ENCODE measurements at regions not wholly inside any gene's neighbourhood (a gene's known extent, or its start where the extent isn't known, plus 50 kb on each side); places are given as distances from the start of the nearest gene placed in this dataset.

- H3K9me3 ChIP-seq (ENCODE audit: control insufficient read depth in 2 of 2, insufficient read depth in 1 of 2, low read depth in 1 of 2, low read length in 1 of 2) = no peaks in the 10 kb centered on the region
- no peaks in the 10 kb centered on the region for H3K27me3 ChIP-seq (ENCODE audit: control insufficient read depth in 3 of 3, insufficient read depth in 3 of 3, low read length in 3 of 3)
- no peak overlapping the region for H3K4me3 ChIP-seq (ENCODE audit: low read depth in 1 of 3, low read length in 3 of 3)
- no peak for FAIRE-seq
- WGBS, 3 donors = 72 to 82% (median 81%) methylated on average over 1 of the region's 1 CpG
- H3K27ac ChIP-seq (ENCODE audit: low read depth in 1 of 3, low read length in 2 of 3) = no peak overlapping the region
- no peak for DNase-seq
- no peaks in the 10 kb centered on the region for H3K36me3 ChIP-seq (ENCODE audit: control insufficient read depth in 3 of 3, insufficient read depth in 2 of 3, low read depth in 1 of 3, low read length in 3 of 3)
- no peaks in the 10 kb centered on the region for H3K4me1 ChIP-seq (ENCODE audit: control insufficient read depth in 3 of 3, insufficient read depth in 2 of 3, low read depth in 1 of 3, low read length in 2 of 3)
These were observed 656.3 kb downstream of the ANXA1 start for GRCh38 chr9:73807952-73808351.

- Histone ChIP-seq H3K4me3 (ENCODE audit: low read depth in 1 of 3, low read length in 3 of 3) (no peak overlapping the region), H3K9me3 (ENCODE audit: control insufficient read depth in 2 of 2, insufficient read depth in 1 of 2, low read depth in 1 of 2, low read length in 1 of 2) (no peaks in the 10 kb centered on the region), H3K36me3 (ENCODE audit: control insufficient read depth in 3 of 3, insufficient read depth in 2 of 3, low read depth in 1 of 3, low read length in 3 of 3) (no peaks in the 10 kb centered on the region), H3K4me1 (ENCODE audit: control insufficient read depth in 3 of 3, insufficient read depth in 2 of 3, low read depth in 1 of 3, low read length in 2 of 3) (no peaks in the 10 kb centered on the region), H3K27me3 (ENCODE audit: control insufficient read depth in 3 of 3, insufficient read depth in 3 of 3, low read length in 3 of 3) (no peaks in the 10 kb centered on the region), H3K27ac (ENCODE audit: low read depth in 1 of 3, low read length in 2 of 3) (no peak overlapping the region)
- FAIRE-seq (no peak), DNase-seq (no peak)
- 50 to 59% (median 51%) methylated on average over 3 of the region's 3 CpGs for WGBS, 3 donors
These were observed 659.0 kb downstream of the ANXA1 start for GRCh38 chr9:73810585-73811215.

DNA sequence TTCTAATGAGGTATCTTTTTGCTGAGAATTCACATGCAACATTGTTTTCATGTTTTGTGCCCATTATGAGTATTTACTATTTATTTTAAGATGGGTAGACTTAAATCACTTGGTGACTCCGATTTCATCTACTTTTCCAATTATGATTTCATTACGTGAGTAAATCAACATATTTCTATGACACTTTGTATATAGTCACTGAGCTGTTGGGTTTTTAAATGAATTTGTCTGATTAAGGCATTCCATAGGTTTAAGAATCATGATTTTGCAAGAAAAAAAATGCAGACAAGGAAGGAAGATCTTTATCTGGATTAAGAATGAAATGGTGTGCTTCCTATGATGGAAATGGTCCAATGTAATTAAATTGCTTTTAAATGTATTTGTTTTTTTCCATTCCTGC lies 661.9 kb downstream of the ANXA1 start:
- H3K27ac ChIP-seq (ENCODE audit: low read depth in 1 of 3, low read length in 2 of 3) = no peak overlapping the region
- no peaks in the 10 kb centered on the region for H3K4me1 ChIP-seq (ENCODE audit: control insufficient read depth in 3 of 3, insufficient read depth in 2 of 3, low read depth in 1 of 3, low read length in 2 of 3)
- H3K9me3 ChIP-seq (ENCODE audit: control insufficient read depth in 2 of 2, insufficient read depth in 1 of 2, low read depth in 1 of 2, low read length in 1 of 2) = no peaks in the 10 kb centered on the region
- H3K4me3 ChIP-seq (ENCODE audit: low read depth in 1 of 3, low read length in 3 of 3) = no peak overlapping the region
- no peaks in the 10 kb centered on the region for H3K36me3 ChIP-seq (ENCODE audit: control insufficient read depth in 3 of 3, insufficient read depth in 2 of 3, low read depth in 1 of 3, low read length in 3 of 3)
- H3K27me3 ChIP-seq (ENCODE audit: control insufficient read depth in 3 of 3, insufficient read depth in 3 of 3, low read length in 3 of 3) = no peaks in the 10 kb centered on the region
- 82 to 84% (median 83%) methylated on average over 2 of the region's 2 CpGs for WGBS, 3 donors
- FAIRE-seq = no peak
- DNase-seq = no peak

DNA sequence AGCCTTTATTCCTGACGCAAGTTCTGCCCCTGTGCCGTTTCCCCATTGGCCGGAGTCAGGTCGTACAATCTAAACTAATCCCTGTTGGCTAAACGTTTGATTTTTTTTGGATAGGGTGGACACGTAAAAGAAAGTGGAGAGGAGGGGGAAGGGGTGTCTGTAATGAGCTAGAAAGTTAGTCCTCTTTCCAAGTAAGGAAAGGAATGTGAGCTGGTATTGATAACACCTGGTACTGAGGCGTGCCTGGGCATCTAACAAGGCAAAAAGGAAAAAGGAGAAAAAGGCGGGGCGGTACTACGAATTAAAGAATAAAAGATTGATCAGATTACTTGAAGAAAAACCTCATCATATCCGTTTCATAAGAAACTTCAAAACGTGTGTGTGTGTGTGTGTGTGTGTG lies 665.2 kb downstream of the ANXA1 start:
- no peak overlapping the region for H3K27ac ChIP-seq (ENCODE audit: low read depth in 1 of 3, low read length in 2 of 3)
- 60 to 68% (median 63%) methylated on average over 12 of the region's 12 CpGs for WGBS, 3 donors
- FAIRE-seq = no peak

DNA sequence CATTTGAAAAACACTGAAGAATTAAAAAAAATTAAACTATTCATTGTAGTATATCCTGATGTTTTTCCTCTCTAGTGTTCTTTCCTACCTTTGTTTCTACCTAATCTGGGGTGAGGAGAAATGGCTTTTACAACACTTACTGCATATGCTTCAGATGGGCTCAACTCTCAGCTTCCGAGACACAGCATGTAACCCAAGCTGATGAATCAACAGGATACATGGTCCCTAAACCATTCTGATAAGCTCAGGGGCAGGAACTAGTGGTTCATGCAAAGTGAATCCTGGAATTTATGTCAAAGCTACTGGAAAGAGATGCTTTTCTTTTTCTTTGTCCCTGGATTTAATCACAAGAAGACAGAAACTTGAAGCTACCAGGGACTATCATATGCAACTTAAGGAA lies 672.5 kb upstream of the RORB start:
- Histone ChIP-seq H3K9me3 (ENCODE audit: control insufficient read depth in 2 of 2, insufficient read depth in 1 of 2, low read depth in 1 of 2, low read length in 1 of 2) (no peaks in the 10 kb centered on the region), H3K4me1 (ENCODE audit: control insufficient read depth in 3 of 3, insufficient read depth in 2 of 3, low read depth in 1 of 3, low read length in 2 of 3) (no peaks in the 10 kb centered on the region), H3K4me3 (ENCODE audit: low read depth in 1 of 3, low read length in 3 of 3) (no peak overlapping the region), H3K27ac (ENCODE audit: low read depth in 1 of 3, low read length in 2 of 3) (no peak overlapping the region), H3K27me3 (ENCODE audit: control insufficient read depth in 3 of 3, insufficient read depth in 3 of 3, low read length in 3 of 3) (no peaks in the 10 kb centered on the region), H3K36me3 (ENCODE audit: control insufficient read depth in 3 of 3, insufficient read depth in 2 of 3, low read depth in 1 of 3, low read length in 3 of 3) (no peaks in the 10 kb centered on the region)
- 63 to 68% (median 64%) methylated on average over 1 of the region's 1 CpG for WGBS, 3 donors
- DNase-seq = no peak
- no peak for FAIRE-seq

More for the DNA sequence above, 665.2 kb downstream of the ANXA1 start:
- H3K4me1 ChIP-seq (ENCODE audit: control insufficient read depth in 3 of 3, insufficient read depth in 2 of 3, low read depth in 1 of 3, low read length in 2 of 3) = no peaks in the 10 kb centered on the region
- H3K27me3 ChIP-seq (ENCODE audit: control insufficient read depth in 3 of 3, insufficient read depth in 3 of 3, low read length in 3 of 3) = no peaks in the 10 kb centered on the region
- H3K4me3 ChIP-seq (ENCODE audit: low read depth in 1 of 3, low read length in 3 of 3) = no peak overlapping the region
- DNase-seq = no peak
- H3K9me3 ChIP-seq (ENCODE audit: control insufficient read depth in 2 of 2, insufficient read depth in 1 of 2, low read depth in 1 of 2, low read length in 1 of 2) = no peaks in the 10 kb centered on the region
- H3K36me3 ChIP-seq (ENCODE audit: control insufficient read depth in 3 of 3, insufficient read depth in 2 of 3, low read depth in 1 of 3, low read length in 3 of 3) = no peaks in the 10 kb centered on the region

- H3K27ac ChIP-seq (ENCODE audit: low read depth in 1 of 3, low read length in 2 of 3) = no peak overlapping the region
- H3K27me3 ChIP-seq (ENCODE audit: control insufficient read depth in 3 of 3, insufficient read depth in 3 of 3, low read length in 3 of 3) = peaks cover 0 to under 1% (median 0%) of the 10 kb centered on the region in 3 donors
- H3K4me1 ChIP-seq (ENCODE audit: control insufficient read depth in 3 of 3, insufficient read depth in 2 of 3, low read depth in 1 of 3, low read length in 2 of 3) = no peaks in the 10 kb centered on the region
- FAIRE-seq = no peak
- H3K36me3 ChIP-seq (ENCODE audit: control insufficient read depth in 3 of 3, insufficient read depth in 2 of 3, low read depth in 1 of 3, low read length in 3 of 3) = no peaks in the 10 kb centered on the region
- no peaks in the 10 kb centered on the region for H3K9me3 ChIP-seq (ENCODE audit: control insufficient read depth in 2 of 2, insufficient read depth in 1 of 2, low read depth in 1 of 2, low read length in 1 of 2)
- DNase-seq = no peak
- H3K4me3 ChIP-seq (ENCODE audit: low read depth in 1 of 3, low read length in 3 of 3) = no peak overlapping the region
These were observed 658.3 kb upstream of the RORB start for GRCh38 chr9:73838871-73839270.

GRCh38 chr9:73839471-73839870 lies 657.7 kb upstream of the RORB start:
- FAIRE-seq = no peak
- no peaks in the 10 kb centered on the region for H3K9me3 ChIP-seq (ENCODE audit: control insufficient read depth in 2 of 2, insufficient read depth in 1 of 2, low read depth in 1 of 2, low read length in 1 of 2)
- no peak overlapping the region for H3K4me3 ChIP-seq (ENCODE audit: low read depth in 1 of 3, low read length in 3 of 3)
- 47 to 74% (median 57%) methylated on average over 2 of the region's 2 CpGs for whole genome bisulfite sequencing, 3 donors
- DNase-seq = no peak
- peaks cover 0 to 2% (median 0%) of the 10 kb centered on the region in 3 donors for H3K27me3 ChIP-seq (ENCODE audit: control insufficient read depth in 3 of 3, insufficient read depth in 3 of 3, low read length in 3 of 3)
- no peaks in the 10 kb centered on the region for H3K4me1 ChIP-seq (ENCODE audit: control insufficient read depth in 3 of 3, insufficient read depth in 2 of 3, low read depth in 1 of 3, low read length in 2 of 3)
- no peak overlapping the region for H3K27ac ChIP-seq (ENCODE audit: low read depth in 1 of 3, low read length in 2 of 3)
- no peaks in the 10 kb centered on the region for H3K36me3 ChIP-seq (ENCODE audit: control insufficient read depth in 3 of 3, insufficient read depth in 2 of 3, low read depth in 1 of 3, low read length in 3 of 3)

DNA sequence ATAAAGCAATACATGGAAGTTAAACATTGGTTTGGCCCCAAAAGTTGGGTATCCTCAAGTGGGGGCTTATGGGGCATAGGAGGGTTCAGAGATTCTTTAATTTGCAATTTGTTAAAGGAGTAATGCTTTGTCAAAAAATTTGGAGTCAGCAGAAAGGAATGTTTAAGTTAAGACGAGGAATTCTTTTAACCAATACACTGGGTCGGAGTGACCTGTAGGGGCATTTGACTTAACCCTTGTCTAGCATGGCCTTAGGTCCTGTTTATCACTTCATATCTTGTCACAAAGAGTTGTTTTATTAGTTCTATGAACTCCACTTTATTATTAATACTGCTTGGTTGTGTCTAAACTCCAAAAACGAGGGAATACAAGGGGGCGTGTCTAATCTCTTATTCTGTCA lies 656.1 kb upstream of the RORB start:
- Histone ChIP-seq H3K4me3 (ENCODE audit: low read depth in 1 of 3, low read length in 3 of 3) (no peak overlapping the region), H3K4me1 (ENCODE audit: control insufficient read depth in 3 of 3, insufficient read depth in 2 of 3, low read depth in 1 of 3, low read length in 2 of 3) (no peaks in the 10 kb centered on the region), H3K27ac (ENCODE audit: low read depth in 1 of 3, low read length in 2 of 3) (no peak overlapping the region), H3K27me3 (ENCODE audit: control insufficient read depth in 3 of 3, insufficient read depth in 3 of 3, low read length in 3 of 3) (peaks cover 0 to 2% (median 0%) of the 10 kb centered on the region in 3 donors), H3K9me3 (ENCODE audit: control insufficient read depth in 2 of 2, insufficient read depth in 1 of 2, low read depth in 1 of 2, low read length in 1 of 2) (no peaks in the 10 kb centered on the region), H3K36me3 (ENCODE audit: control insufficient read depth in 3 of 3, insufficient read depth in 2 of 3, low read depth in 1 of 3, low read length in 3 of 3) (no peaks in the 10 kb centered on the region)
- DNase-seq (no peak), FAIRE-seq (no peak)
- 70 to 80% (median 76%) methylated on average over 4 of the region's 4 CpGs for WGBS, 3 donors

GRCh38 chr9:73844135-73844534 lies 653.0 kb upstream of the RORB start:
- no peak overlapping the region for H3K27ac ChIP-seq (ENCODE audit: low read depth in 1 of 3, low read length in 2 of 3)
- H3K9me3 ChIP-seq (ENCODE audit: control insufficient read depth in 2 of 2, insufficient read depth in 1 of 2, low read depth in 1 of 2, low read length in 1 of 2) = no peaks in the 10 kb centered on the region
- no peak for DNase-seq
- WGBS, 3 donors = 76 to 83% (median 77%) methylated on average over 4 of the region's 4 CpGs
- peaks cover 0 to 2% (median 0%) of the 10 kb centered on the region in 3 donors for H3K27me3 ChIP-seq (ENCODE audit: control insufficient read depth in 3 of 3, insufficient read depth in 3 of 3, low read length in 3 of 3)
- H3K4me3 ChIP-seq (ENCODE audit: low read depth in 1 of 3, low read length in 3 of 3) = no peak overlapping the region
- FAIRE-seq = no peak
- no peaks in the 10 kb centered on the region for H3K36me3 ChIP-seq (ENCODE audit: control insufficient read depth in 3 of 3, insufficient read depth in 2 of 3, low read depth in 1 of 3, low read length in 3 of 3)
- no peaks in the 10 kb centered on the region for H3K4me1 ChIP-seq (ENCODE audit: control insufficient read depth in 3 of 3, insufficient read depth in 2 of 3, low read depth in 1 of 3, low read length in 2 of 3)
